GM12878 (cell line): ENCODE measurements at regions not wholly inside any gene's neighbourhood (a gene's known extent, or its start where the extent isn't known, plus 50 kb on each side); places are given as distances from the start of the nearest gene placed in this dataset.

Experiments used
- ATAC-seq: fragments of 200-7000 bp; cut with Tn5 transposase; 3 replicates; pipeline ENCODE4 v1.9.1; 2020; ENCODE audit warnings: mild to moderate bottlenecking, moderate library complexity
- BruUV-seq: library from RNA; stranded (reverse); fragments of 400-500 nt; replicated peaks from 2 replicates; lab custom pipeline; 2021; lab: Mats Ljungman, UMichigan
- CTCF ChIA-PET: fragments of 300-600 bp; sonication (Branson Sonifier 250); formaldehyde crosslinking; extraction: SDS; loops from one replicate; lab custom pipeline; 2021; ENCODE audit warnings: inconsistent platforms; lab: Yijun Ruan, JAX
- POLR2A ChIA-PET: fragments of 350-600 bp; formaldehyde crosslinking; extraction: SDS; loops from one replicate; lab custom pipeline; 2021; ENCODE audit warnings: inconsistent platforms; lab: Charles Lee
- RAD21 ChIA-PET: fragments of 300-600 bp; sonication (Branson Sonifier 250); formaldehyde crosslinking; loops from one replicate; lab custom pipeline; 2023; ENCODE audit warnings: antibody characterized with exemption; ENCODE audit not compliant: unreplicated experiment; lab: Charles Lee
- SMC1A ChIA-PET: fragments of 300-600 bp; sonication (Branson Sonifier 250); formaldehyde crosslinking; loops from one replicate; lab custom pipeline; 2023; ENCODE audit not compliant: unreplicated experiment, uncharacterized antibody; lab: Charles Lee
- DNase-seq: peaks from one replicate; pipeline ENCODE4 v3.0.0-alpha.2; 2011; ENCODE audit warnings: low read depth, low spot score
- FAIRE-seq: peaks from 3 replicates; lab custom pipeline; 2011; peaks lifted over from hg19 to GRCh38; lab: Jason Lieb, UNC
- H2AFZ ChIP-seq: 2 replicates; pipeline ENCODE4 v1.6.0; 2011; ENCODE audit warnings: low read depth, low read length, control low read depth; ENCODE audit not compliant: control insufficient read depth
- H3K27ac ChIP-seq: 2 replicates; pipeline ENCODE4 v1.5.1; 2011; ENCODE audit warnings: control low read depth; ENCODE audit not compliant: control insufficient read depth, insufficient read depth
- H3K27me3 ChIP-seq, 2 experiments: replicated peaks in 1 of 2; 2 replicates each; pipeline versions ENCODE4 v1.6.0 to v1.6.1; 2011; ENCODE audit warnings: low read length in 1 of 2; ENCODE audit not compliant: control insufficient read depth in 2 of 2, insufficient read depth in 2 of 2
- H3K36me3 ChIP-seq, 2 experiments: 2 replicates each; pipeline ENCODE4 v1.5.1; 2011; ENCODE audit warnings: low read length in 1 of 2; ENCODE audit not compliant: control insufficient read depth in 2 of 2, insufficient read depth in 2 of 2
- H3K4me1 ChIP-seq: 2 replicates; pipeline ENCODE4 v1.6.1; 2011; ENCODE audit warnings: mild to moderate bottlenecking, low read length, moderate library complexity, mixed read lengths; ENCODE audit not compliant: control insufficient read depth, insufficient read depth
- H3K4me2 ChIP-seq: 2 replicates; pipeline ENCODE4 v1.6.0; 2011; ENCODE audit warnings: control low read depth; ENCODE audit not compliant: control insufficient read depth, insufficient read depth
- H3K4me3 ChIP-seq: fragments of 200-600 bp; sonication (generic); 2 replicates; pipeline ENCODE4 v1.5.1; 2016
- H3K79me2 ChIP-seq: 2 replicates; pipeline ENCODE4 v1.6.0; 2011; ENCODE audit warnings: low read length; ENCODE audit not compliant: control insufficient read depth, insufficient read depth
- H3K9ac ChIP-seq: 2 replicates; pipeline ENCODE4 v1.8.0; 2011; ENCODE audit warnings: low read length, control low read depth, mixed read lengths; ENCODE audit not compliant: control insufficient read depth, insufficient read depth
- H3K9me3 ChIP-seq: replicated peaks from 3 replicates; pipeline ENCODE4 v1.5.1; 2011; ENCODE audit warnings: mild to moderate bottlenecking, low read length; ENCODE audit not compliant: control insufficient read depth, insufficient read depth
- H4K20me1 ChIP-seq: 2 replicates; pipeline ENCODE4 v1.6.0; 2011; ENCODE audit not compliant: control insufficient read depth, insufficient read depth
- JUNB ChIP-seq: IDR thresholded peaks from 2 replicates; pipeline ENCODE4 v1.6.1; 2016; ENCODE audit warnings: antibody characterized with exemption, mild to moderate bottlenecking
- MEF2A ChIP-seq: IDR thresholded peaks from 2 replicates; pipeline ENCODE4 v1.6.1; 2011; ENCODE audit warnings: low read depth, mild to moderate bottlenecking, low read length, moderate library complexity; ENCODE audit not compliant: insufficient read depth
- MLLT1 ChIP-seq: fragments of 450-650 bp; IDR thresholded peaks from 2 replicates; pipeline ENCODE4 v1.6.1; 2016; ENCODE audit warnings: mild to moderate bottlenecking
- SREBF1 ChIP-seq: IDR thresholded peaks from 2 replicates; pipeline ENCODE4 v1.6.1; 2012; ENCODE audit warnings: mild to moderate bottlenecking, low read length
- STAT3 ChIP-seq: IDR thresholded peaks from 2 replicates; pipeline ENCODE4 v1.6.1; 2011; ENCODE audit warnings: low read depth, low read length, improper control_type of control experiment
- ZNF24 ChIP-seq: fragments of 450-650 bp; IDR thresholded peaks from 2 replicates; pipeline ENCODE4 v1.6.1; 2017; ENCODE audit warnings: antibody characterized with exemption, mild to moderate bottlenecking
- WGBS: methylation state at CpG from one replicate; pipeline ENCODE4 v1.1.6; 2016; ENCODE audit warnings: low lambda C conversion rate; ENCODE audit not compliant: insufficient replicate concordance, insufficient coverage; ENCODE audit errors: missing lambda C conversion rate; 5-methylcytosine and 5-hydroxymethylcytosine counted together
- in situ Hi-C: fragments of 300-500 bp; cut with MboI; formaldehyde crosslinking; loops from 9 replicates; pipeline ENCODE4 v1.14.3; 2018; ENCODE audit warnings: mixed read lengths
- intact Hi-C: fragments of 100-400 bp; cut with micrococcal nuclease; formaldehyde crosslinking; loops from one replicate; pipeline ENCODE4 v1.14.2; 2022; ENCODE audit not compliant: unreplicated experiment

- TF ChIP-seq ZNF24 = no peak
- no peak for TF ChIP-seq STAT3
- no peak for TF ChIP-seq MEF2A
- TF ChIP-seq JUNB = no peak
- TF ChIP-seq SREBF1 = no peak
These were observed 299.9 kb upstream of the PROX1 start (continued) for GRCh38 chr1:213687832-213688231.

- FAIRE-seq = no peak
- no peak overlapping the region for H3K4me2 ChIP-seq
- intact Hi-C loops = no loop called here
- RAD21 ChIA-PET = no interaction called here
- WGBS = 6% methylated on average over 2 of the region's 2 CpGs
- in situ Hi-C loops = no loop called here
- H2AFZ ChIP-seq = no peak overlapping the region
- CTCF ChIA-PET = no interaction called here
- H4K20me1 ChIP-seq = no peaks in the 10 kb centered on the region
- no peaks in the 10 kb centered on the region for H3K79me2 ChIP-seq
- H3K27me3 ChIP-seq = no peaks in the 10 kb centered on the region
- no peak for ATAC-seq
- H3K4me3 ChIP-seq = no peak overlapping the region
- POLR2A ChIA-PET = interaction anchor here (0.6 kb wide), 1 partner anchor 15 kb away, joined by 3 read pairs; no protein-coding TSS in a partner anchor
- no peaks in the 10 kb centered on the region for H3K9me3 ChIP-seq
- no peak for TF ChIP-seq MLLT1
- TF ChIP-seq, all 136 proteins: peak for 0
- no peak overlapping the region for H3K9ac ChIP-seq
- no TSS peak for BruUV-seq
- SMC1A ChIA-PET = no interaction called here
- H3K4me1 ChIP-seq = no peaks in the 10 kb centered on the region
- no peak for DNase-seq
- H3K36me3 ChIP-seq = no peaks in the 10 kb centered on the region
- no peak overlapping the region for H3K27ac ChIP-seq
These were observed 299.1 kb upstream of the PROX1 start for GRCh38 chr1:213688655-213689054.
